ENCODE measurements at regions not wholly inside any gene's neighbourhood (a gene's known extent, or its start where the extent isn't known, plus 50 kb on each side); places are given as distances from the start of the nearest gene placed in this dataset.

- TF ChIP-seq CTCF (IDR thresholded peaks at IDR 0.05) (no peak), POLR2A (IDR thresholded peaks at IDR 0.05) (no peak)
These were observed 428.5 kb upstream of the CNTNAP5 start for GRCh38 chr2:123596621-123597020.

Measured in esophagus squamous epithelium (tissue), 4 donors.